ENCODE measurements at regions not wholly inside any gene's neighbourhood (a gene's known extent, or its start where the extent isn't known, plus 50 kb on each side); places are given as distances from the start of the nearest gene placed in this dataset.

DNA sequence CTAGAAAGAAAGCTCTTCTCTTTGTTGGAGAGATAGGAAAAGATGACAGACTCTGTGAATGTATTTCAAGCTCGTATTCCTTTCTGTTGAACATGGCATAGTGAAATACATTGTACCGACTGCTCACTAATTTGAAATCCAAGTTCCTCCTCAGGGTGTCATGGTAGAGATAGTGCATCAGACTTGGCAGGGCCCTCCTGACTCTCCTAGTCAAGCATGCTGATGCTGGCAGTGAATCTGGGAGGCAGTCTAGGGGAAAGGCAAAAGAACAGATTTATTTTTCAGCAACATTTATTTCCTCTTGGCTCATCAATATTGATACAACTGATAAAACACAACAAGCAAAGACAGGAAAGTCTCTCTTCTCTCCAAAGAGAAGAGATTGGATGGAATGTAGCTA lies 356.3 kb upstream of the IRAK1BP1 start (continued):
- TF ChIP-seq, protein P1, sequence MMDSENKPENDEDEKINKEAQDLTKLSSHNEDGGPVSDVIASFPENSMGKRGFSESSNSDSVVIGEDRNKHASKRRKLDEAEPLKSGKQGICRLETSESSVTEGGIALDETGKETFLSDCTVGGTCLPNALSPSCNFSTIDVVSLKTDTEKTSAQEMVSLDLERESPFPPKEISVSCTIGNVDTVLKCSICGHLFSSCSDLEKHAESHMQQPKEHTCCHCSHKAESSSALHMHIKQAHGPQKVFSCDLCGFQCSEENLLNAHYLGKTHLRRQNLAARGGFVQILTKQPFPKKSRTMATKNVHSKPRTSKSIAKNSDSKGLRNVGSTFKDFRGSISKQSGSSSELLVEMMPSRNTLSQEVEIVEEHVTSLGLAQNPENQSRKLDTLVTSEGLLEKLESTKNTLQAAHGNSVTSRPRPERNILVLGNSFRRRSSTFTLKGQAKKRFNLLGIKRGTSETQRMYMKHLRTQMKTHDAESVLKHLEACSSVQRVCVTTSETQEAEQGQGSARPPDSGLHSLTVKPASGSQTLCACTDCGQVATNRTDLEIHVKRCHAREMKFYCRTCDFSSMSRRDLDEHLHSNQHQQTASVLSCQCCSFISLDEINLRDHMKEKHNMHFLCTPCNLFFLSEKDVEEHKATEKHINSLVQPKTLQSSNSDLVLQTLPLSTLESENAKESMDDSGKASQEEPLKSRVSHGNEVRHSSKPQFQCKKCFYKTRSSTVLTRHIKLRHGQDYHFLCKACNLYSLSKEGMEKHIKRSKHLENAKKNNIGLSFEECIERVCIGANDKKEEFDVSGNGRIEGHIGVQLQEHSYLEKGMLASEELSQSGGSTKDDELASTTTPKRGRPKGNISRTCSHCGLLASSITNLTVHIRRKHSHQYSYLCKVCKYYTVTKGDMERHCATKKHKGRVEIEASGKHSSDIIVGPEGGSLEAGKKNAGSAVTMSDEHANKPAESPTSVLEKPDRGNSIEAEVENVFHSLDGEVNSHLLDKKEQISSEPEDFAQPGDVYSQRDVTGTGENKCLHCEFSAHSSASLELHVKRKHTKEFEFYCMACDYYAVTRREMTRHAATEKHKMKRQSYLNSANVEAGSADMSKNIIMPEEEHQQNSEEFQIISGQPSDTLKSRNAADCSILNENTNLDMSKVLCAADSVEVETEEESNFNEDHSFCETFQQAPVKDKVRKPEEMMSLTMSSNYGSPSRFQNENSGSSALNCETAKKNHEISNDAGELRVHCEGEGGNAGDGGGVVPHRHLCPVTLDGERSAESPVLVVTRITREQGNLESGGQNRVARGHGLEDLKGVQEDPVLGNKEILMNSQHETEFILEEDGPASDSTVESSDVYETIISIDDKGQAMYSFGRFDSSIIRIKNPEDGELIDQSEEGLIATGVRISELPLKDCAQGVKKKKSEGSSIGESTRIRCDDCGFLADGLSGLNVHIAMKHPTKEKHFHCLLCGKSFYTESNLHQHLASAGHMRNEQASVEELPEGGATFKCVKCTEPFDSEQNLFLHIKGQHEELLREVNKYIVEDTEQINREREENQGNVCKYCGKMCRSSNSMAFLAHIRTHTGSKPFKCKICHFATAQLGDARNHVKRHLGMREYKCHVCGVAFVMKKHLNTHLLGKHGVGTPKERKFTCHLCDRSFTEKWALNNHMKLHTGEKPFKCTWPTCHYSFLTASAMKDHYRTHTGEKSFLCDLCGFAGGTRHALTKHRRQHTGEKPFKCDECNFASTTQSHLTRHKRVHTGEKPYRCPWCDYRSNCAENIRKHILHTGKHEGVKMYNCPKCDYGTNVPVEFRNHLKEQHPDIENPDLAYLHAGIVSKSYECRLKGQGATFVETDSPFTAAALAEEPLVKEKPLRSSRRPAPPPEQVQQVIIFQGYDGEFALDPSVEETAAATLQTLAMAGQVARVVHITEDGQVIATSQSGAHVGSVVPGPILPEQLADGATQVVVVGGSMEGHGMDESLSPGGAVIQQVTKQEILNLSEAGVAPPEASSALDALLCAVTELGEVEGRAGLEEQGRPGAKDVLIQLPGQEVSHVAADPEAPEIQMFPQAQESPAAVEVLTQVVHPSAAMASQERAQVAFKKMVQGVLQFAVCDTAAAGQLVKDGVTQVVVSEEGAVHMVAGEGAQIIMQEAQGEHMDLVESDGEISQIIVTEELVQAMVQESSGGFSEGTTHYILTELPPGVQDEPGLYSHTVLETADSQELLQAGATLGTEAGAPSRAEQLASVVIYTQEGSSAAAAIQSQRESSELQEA (CRISPR knock-in tag; IDR thresholded peaks at IDR 0.05; ENCODE audit: not compliant biosample characterization), result no peak
- TF ChIP-seq SP1 (IDR thresholded peaks at IDR 0.05) (no peak), SP1 (CRISPR knock-in tag; IDR thresholded peaks at IDR 0.05) (no peak), HOXA3 (CRISPR knock-in tag; IDR thresholded peaks at IDR 0.05) (no peak)
- TF ChIP-seq, protein P2, sequence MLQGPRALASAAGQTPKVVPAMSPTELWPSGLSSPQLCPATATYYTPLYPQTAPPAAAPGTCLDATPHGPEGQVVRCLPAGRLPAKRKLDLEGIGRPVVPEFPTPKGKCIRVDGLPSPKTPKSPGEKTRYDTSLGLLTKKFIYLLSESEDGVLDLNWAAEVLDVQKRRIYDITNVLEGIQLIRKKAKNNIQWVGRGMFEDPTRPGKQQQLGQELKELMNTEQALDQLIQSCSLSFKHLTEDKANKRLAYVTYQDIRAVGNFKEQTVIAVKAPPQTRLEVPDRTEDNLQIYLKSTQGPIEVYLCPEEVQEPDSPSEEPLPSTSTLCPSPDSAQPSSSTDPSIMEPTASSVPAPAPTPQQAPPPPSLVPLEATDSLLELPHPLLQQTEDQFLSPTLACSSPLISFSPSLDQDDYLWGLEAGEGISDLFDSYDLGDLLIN (CRISPR knock-in tag; IDR thresholded peaks at IDR 0.05; ENCODE audit: borderline replicate concordance), result no peak
- TF ChIP-seq, protein P3, sequence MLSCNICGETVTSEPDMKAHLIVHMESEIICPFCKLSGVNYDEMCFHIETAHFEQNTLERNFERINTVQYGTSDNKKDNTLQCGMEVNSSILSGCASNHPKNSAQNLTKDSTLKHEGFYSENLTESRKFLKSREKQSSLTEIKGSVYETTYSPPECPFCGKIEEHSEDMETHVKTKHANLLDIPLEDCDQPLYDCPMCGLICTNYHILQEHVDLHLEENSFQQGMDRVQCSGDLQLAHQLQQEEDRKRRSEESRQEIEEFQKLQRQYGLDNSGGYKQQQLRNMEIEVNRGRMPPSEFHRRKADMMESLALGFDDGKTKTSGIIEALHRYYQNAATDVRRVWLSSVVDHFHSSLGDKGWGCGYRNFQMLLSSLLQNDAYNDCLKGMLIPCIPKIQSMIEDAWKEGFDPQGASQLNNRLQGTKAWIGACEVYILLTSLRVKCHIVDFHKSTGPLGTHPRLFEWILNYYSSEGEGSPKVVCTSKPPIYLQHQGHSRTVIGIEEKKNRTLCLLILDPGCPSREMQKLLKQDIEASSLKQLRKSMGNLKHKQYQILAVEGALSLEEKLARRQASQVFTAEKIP (CRISPR knock-in tag; IDR thresholded peaks at IDR 0.05; ENCODE audit: borderline replicate concordance), result no peak
